PC-9 (cell line): ENCODE measurements at regions not wholly inside any gene's neighbourhood (a gene's known extent, or its start where the extent isn't known, plus 50 kb on each side); places are given as distances from the start of the nearest gene placed in this dataset.

Experiments
- EZH2 ChIP-seq: fragments of 200-600 bp; sonication (generic); IDR thresholded peaks from 2 replicates; pipeline ENCODE4 v1.8.0; 2017; ENCODE audit warnings: antibody characterized with exemption, low read depth
- TF ChIP-seq, protein P1 (sequence below): fragments of 200-600 bp; sonication (generic); conservative IDR thresholded peaks from 2 replicates; pipeline ENCODE4 v1.6.1; 2017; ENCODE audit warnings: mixed run types, antibody characterized with exemption, mild to moderate bottlenecking, moderate library complexity

DNA sequence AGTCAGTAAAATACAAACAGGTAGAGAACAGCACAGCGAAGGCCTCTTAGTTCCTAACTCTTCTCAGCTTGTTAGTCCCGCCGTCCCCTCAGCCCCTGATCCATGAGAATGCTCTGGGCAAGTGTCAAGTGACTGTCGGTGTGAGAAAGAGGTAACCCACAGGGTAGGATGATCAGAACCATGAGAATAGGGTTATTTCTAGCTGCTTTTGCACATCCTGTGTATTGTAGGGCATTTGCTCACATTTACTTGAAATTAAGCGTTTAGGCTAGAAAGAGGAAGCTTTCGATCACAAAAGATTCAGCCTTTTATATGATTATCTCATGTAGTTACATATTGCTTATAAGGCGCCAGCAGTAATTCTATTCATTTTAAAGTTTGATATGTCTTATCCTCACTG is 103.0 kb upstream of the PDE10A start:
- TF ChIP-seq, protein P1, sequence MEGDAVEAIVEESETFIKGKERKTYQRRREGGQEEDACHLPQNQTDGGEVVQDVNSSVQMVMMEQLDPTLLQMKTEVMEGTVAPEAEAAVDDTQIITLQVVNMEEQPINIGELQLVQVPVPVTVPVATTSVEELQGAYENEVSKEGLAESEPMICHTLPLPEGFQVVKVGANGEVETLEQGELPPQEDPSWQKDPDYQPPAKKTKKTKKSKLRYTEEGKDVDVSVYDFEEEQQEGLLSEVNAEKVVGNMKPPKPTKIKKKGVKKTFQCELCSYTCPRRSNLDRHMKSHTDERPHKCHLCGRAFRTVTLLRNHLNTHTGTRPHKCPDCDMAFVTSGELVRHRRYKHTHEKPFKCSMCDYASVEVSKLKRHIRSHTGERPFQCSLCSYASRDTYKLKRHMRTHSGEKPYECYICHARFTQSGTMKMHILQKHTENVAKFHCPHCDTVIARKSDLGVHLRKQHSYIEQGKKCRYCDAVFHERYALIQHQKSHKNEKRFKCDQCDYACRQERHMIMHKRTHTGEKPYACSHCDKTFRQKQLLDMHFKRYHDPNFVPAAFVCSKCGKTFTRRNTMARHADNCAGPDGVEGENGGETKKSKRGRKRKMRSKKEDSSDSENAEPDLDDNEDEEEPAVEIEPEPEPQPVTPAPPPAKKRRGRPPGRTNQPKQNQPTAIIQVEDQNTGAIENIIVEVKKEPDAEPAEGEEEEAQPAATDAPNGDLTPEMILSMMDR, result no peak
- TF ChIP-seq EZH2, result no peak
